ENCODE measurements at regions not wholly inside any gene's neighbourhood (a gene's known extent, or its start where the extent isn't known, plus 50 kb on each side); places are given as distances from the start of the nearest gene placed in this dataset.

DNA sequence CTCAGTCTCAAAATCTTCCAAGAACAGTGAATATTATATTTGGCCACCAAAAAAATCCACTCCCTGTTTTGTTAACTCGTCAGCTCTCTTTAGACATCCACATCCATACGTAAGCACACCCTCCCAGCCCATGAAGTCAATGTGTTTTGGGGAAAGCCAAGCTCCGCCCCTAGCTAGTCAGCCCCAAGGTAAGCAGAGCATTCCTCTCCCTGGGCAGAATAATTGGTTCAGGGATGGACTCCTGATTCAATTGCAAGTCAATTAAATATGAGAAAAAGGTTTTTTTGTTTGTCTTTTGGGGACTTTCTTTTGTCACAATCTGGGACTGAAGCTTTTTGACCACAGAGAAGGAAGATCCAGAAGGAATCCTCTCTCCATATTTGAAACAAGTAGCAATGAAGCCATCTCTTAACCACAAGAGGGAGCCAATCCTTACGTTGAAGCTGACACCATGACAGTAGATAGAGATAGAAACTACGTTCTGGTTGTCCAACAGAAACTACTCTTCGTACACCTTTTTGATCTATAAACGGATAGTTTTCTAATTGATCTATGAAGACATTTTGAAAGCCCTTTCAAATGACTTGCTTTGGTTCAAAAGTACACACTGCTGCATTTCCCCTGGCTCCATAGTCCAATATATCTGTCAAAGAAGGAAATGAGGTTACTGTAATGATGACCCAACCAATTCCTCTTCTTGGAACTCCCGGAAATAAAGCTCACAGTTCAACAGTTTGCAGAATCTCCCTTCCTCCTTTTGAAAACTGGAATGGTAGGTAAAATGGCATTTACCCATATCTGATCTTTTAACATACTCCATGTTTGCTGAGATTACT is 166.4 kb downstream of the TLE1 start:
- CTCF ChIA-PET: interaction anchor here (0.8 to 2.2 kb wide), 2 partner anchors 15 to 16 kb away, joined by 4 to 8 read pairs; no protein-coding TSS in a partner anchor
- TF ChIP-seq, protein P1, sequence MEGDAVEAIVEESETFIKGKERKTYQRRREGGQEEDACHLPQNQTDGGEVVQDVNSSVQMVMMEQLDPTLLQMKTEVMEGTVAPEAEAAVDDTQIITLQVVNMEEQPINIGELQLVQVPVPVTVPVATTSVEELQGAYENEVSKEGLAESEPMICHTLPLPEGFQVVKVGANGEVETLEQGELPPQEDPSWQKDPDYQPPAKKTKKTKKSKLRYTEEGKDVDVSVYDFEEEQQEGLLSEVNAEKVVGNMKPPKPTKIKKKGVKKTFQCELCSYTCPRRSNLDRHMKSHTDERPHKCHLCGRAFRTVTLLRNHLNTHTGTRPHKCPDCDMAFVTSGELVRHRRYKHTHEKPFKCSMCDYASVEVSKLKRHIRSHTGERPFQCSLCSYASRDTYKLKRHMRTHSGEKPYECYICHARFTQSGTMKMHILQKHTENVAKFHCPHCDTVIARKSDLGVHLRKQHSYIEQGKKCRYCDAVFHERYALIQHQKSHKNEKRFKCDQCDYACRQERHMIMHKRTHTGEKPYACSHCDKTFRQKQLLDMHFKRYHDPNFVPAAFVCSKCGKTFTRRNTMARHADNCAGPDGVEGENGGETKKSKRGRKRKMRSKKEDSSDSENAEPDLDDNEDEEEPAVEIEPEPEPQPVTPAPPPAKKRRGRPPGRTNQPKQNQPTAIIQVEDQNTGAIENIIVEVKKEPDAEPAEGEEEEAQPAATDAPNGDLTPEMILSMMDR (IDR thresholded peaks at IDR 0.05; ENCODE audit: control extremely low read depth, extremely low read depth, low read depth, missing control alignments): peak; percentile 16
- DNase-seq (ENCODE audit: extremely low spot score): no peak

DNA sequence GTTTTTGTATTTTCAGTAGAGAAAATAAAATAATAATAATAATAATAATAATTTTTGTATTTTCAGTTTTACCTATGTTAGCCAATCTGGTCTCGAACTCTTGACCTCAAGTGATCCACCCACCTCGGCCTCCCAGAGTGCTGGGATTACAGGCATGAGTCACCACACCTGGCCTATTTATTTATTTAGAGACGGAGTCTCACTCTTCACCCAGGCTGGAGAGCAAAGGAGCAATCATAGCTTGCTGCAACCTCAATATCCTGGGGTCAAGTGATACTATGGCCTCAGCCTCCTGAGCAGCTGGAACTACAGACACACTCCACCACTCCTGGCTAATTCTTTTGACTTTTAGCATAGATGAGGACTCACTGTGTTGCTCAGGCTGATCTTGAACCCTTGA is 167.5 kb downstream of the TLE1 start:
- TF ChIP-seq, protein P1 (IDR thresholded peaks at IDR 0.05; ENCODE audit: control extremely low read depth, extremely low read depth, low read depth, missing control alignments): no peak
- CTCF ChIA-PET: no interaction called here
- POLR2A ChIA-PET: no interaction called here
- DNase-seq (ENCODE audit: extremely low spot score): no peak

More for the DNA sequence above, 166.4 kb downstream of the TLE1 start:
- POLR2A ChIA-PET: no interaction called here

DNA sequence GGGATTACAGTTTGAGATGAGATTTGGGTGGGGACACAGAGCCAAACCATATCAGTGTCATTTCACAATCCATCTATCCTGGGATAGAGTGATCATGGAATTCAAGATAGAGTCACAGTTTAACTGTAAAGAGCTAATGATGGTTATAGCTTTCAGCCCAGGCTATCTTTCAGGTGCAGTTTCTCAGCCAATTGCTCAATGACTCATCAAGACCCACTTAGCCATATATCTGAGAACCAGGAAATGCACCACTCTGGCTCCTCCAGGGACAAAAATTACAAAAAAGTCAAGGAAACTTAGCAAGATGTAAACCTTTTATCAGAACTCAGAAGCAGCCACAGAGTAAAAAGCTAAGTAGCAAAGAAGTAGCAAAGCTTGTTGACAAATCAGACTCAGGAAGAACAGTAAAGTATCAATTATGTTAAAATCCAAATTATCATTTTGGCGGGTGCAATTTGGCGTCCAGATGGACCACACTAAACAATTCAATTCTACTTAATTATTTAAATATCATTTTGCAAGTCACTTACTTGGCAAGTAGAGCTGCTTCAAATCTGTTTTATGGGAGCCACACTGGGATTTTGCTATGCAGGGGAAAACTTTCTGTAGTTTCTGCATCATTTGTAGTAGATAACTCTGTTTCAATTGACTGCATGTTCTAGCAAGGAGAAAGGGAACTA is 169.4 kb downstream of the TLE1 start:
- DNase-seq (ENCODE audit: extremely low spot score): no peak
- POLR2A ChIA-PET: no interaction called here
- TF ChIP-seq, protein P1 (IDR thresholded peaks at IDR 0.05; ENCODE audit: control extremely low read depth, extremely low read depth, low read depth, missing control alignments): no peak
- CTCF ChIA-PET: interaction anchor here (1.1 to 1.6 kb wide), 2 partner anchors 11 to 18 kb away, joined by 4 to 5 read pairs; no protein-coding TSS in a partner anchor

DNA sequence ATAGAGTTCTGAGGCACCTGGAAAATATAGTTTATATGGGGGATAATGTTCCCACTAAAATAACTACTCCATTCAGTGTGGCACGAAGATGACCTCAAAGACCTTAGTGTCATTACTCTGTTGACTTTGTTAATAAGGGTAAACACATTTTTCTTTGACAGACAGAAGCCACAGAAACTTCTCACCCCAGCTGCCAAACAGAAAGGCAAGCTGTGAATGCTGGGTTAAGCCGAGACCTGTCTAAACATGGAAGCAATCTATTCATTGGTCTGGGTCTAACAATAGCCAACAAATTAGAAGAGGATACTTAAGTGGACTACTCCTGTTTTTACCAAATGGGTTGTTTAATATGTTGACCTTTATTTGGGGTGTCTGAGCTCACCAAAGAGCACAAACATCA is 171.4 kb downstream of the TLE1 start:
- ChIA-PET POLR2A (no interaction called here), CTCF (no interaction called here)
- TF ChIP-seq, protein P1 (IDR thresholded peaks at IDR 0.05; ENCODE audit: control extremely low read depth, extremely low read depth, low read depth, missing control alignments): no peak
- no peak for DNase-seq (ENCODE audit: extremely low spot score)

DNA sequence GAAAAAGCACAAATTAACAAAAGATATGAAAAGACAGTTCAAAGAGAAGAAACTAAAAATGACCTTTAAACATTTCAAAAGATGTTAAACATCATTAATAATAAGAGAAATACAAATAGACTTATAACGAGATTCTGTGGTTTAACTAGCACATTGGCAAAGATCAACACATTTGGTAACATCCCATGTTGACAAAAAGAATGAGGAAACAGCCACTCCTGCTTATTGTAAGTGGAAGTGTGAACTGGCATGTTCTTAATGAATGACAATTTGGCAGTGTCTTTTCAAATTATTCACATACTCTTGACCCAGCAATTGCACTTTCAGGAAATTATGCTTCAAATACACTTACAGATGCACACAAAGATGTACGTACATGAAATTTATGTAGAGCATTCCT is 176.3 kb downstream of the TLE1 start:
- ChIA-PET POLR2A (no interaction called here), CTCF (no interaction called here)
- DNase-seq (ENCODE audit: extremely low spot score): no peak
- TF ChIP-seq, protein P1 (IDR thresholded peaks at IDR 0.05; ENCODE audit: control extremely low read depth, extremely low read depth, low read depth, missing control alignments): no peak

DNA sequence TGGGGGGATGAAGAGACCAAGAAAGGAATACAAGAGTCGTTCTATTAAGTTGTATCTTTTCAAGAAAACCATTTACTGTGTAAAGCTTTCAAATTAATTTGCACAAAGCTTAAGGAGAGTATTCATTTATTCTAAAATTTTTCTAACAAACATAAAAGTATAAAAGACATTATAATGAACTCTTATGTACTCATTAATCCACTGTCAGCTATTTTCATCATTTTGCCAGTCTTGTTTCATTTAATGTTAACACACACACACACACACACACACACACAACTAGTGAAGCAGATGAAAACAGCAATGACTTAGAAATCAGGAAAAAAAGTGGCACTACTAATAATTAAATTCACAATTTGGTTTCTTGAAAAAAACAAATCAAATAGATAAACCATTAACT is 176.7 kb downstream of the TLE1 start:
- ChIA-PET CTCF (no interaction called here), POLR2A (no interaction called here)
- DNase-seq (ENCODE audit: extremely low spot score): no peak
- TF ChIP-seq, protein P1 (IDR thresholded peaks at IDR 0.05; ENCODE audit: control extremely low read depth, extremely low read depth, low read depth, missing control alignments): no peak

All from GM10248 (cell line).